Endometrial microvascular endothelial cells (primary cell): ENCODE measurements at regions not wholly inside any gene's neighbourhood (a gene's known extent, or its start where the extent isn't known, plus 50 kb on each side); places are given as distances from the start of the nearest gene placed in this dataset.

Experiments
- in situ Hi-C: cut with HindIII; loops from 2 replicates; pipeline ENCODE4 v1.10.0; 2017; ENCODE audit warnings: low sequenced_read_pairs, low pct_unique_long_range_greater_than_20kb; ENCODE audit errors: inconsistent ontology term

DNA sequence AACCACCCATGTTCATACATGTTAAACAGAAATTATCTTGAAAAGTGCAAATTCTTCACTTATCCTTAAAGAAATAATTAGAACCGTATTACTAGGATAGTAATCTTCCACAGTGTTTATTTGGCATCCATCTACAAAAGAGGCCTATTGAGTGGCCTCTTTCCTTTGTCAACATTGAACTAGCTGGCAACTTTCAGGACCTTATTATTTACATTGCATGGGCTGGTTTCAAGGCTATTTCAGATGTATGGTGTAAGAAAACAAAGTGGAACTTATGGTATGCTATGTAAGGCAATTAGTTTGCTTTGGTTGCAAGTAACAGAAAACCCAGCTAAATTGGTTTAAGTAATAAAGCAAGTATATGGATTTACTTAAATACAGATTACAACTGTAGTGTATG is 324.6 kb downstream of the RBM43 start:
- in situ Hi-C loops = no loop called here

DNA sequence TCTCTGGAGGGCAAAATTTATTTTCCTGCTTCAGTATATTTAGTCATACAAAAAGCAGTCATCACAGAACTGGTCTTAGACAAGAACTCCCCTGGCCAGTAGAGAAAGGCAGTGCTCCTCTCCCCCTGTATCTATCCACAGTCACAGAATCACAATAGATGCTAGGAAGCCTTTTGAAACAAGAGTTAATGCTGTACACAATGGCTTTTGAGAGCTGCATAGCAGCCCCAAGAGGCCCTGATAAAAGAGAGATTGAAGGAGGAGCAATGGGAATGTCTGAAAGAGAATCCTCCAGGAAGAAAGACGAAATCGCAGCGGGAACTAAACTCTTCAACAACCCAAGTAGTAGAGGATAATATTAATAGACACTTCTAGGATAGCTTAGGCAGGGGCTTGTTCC is 330.2 kb downstream of the RBM43 start:
- in situ Hi-C loops = no loop called here

DNA sequence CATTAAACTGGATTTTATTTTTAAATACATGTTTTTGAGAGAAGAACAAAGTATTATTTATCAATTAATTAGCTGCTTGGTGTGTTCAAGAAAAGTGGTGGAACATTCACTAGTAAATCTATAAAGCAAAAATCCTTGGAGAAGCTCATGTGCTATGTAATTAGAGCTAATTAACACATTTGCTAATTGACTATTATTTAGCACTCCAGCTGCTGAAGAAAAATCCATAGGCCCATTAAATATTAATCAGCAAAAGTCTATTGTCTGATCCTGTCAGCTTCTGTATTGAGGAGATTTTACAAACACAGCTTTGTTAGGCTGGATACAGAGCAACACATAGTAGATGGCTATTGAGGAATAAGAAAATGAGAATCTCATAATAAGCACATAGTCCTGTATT is 336.1 kb downstream of the RBM43 start:
- in situ Hi-C loops = no loop called here

DNA sequence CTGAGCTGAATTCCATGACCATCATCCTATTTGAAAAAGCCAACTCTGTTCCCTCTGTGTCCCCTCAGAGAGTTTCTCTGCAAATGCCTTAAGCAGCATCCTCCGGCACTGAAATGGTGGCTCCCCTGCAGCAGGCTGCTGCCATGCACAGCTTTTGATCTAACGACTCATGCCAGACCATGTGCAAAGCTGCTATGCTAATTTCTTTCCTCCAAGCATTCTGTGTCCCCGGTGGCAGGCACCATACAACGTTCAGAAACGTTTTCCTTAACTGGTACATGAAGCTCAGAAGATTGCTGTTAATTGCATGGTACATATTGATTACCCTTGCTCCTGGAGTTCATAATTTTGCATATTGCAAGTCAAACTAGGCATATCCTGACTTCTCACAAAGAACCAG is 336.8 kb downstream of the RBM43 start:
- in situ Hi-C loops = no loop called here

DNA sequence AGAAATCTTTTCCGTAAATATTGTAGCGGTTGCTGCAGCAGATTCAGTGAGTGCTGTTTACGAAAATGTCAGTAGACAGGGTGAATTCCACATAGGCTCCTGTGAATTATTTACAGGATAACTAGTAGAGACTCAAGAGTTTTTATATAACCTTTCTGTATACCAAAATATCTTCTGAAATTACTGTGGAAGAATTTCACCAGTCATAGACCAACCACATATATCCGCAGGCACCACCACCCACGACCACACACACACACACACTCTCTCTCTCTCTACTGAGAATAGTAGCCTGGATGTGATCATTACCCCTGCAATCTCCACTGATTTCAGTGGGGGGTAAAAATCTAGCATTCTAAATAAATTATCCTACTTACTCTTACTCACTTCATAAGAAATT is 341.8 kb downstream of the RBM43 start:
- in situ Hi-C loops = no loop called here

DNA sequence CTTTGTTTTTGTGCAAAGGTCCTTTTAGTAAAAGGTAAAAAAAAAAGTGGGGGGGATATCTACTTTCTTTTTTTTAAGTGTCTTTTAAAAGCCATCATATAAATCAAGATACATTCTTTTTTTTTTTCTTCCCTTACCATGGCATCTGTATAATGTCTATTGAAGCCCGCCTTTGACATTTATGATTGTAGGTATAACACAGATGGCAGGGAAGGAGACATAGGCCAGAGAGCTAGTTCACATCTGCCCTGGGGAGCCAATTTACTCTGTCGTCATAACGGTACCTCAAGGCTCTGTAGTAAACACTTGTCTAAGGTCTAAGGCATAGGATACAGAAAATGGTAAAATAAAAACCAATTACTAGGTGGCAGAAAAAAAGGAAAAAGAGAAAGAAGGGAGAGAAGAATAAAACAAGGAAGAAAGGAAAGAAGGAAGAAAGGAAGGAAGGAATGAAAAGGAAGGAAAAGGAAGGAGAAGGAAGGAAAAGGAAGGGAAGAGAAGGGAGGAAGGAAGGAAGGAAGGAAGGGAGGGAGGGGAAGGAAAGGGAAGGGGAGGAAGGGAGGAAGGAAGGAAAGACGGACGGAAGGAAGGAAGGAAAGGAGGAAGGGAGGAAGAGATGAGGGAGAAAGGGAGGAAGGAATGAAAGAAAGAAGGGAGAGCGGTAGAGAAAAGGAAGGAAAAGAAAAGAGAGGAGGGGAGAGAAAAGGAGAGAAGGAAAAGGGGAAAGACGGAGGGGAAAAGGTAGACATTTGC is 343.5 kb downstream of the RBM43 start:
- in situ Hi-C loops = no loop called here

DNA sequence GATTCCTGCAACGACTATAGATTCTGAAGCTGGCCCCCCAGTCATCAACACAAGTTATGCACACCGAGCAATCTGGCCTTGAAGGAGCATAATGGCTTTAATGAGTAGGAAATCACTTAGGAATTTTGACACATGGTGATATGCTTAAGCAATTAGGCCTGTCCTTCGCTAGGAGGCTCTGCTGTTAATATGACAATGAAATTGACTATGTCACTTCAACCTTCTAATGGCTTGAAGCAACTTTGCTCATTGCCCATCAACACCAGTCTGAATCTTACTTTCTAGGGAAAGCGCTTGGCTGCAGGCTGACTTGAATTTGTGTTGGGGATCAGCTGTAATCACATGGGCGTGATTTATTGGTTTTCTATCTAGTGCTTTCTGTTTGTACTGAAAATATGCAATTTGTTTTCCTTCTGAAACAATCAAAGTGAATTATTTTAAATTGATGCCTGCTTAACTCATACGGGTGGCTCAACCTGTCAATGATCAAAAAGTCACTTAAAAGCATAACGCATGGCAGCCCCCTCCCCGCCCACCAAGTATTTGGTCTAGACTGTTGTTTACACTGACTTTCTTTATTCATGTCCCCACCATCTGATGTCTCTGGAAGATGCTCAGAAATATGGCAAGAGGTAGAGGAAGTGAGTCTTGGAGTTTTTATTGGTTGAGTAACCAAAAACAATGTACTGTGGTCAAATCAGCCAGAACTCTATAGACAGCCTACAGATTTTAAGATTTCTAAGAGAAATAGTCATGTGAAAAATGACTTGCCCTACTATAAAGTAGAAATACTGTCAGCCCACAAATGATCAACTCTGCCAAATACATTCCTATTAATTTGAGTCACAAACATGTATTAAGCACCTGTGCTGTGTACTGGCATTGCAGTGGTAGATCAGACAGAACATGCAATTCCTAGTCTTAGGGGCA is 344.9 kb downstream of the RBM43 start:
- in situ Hi-C loops = no loop called here

DNA sequence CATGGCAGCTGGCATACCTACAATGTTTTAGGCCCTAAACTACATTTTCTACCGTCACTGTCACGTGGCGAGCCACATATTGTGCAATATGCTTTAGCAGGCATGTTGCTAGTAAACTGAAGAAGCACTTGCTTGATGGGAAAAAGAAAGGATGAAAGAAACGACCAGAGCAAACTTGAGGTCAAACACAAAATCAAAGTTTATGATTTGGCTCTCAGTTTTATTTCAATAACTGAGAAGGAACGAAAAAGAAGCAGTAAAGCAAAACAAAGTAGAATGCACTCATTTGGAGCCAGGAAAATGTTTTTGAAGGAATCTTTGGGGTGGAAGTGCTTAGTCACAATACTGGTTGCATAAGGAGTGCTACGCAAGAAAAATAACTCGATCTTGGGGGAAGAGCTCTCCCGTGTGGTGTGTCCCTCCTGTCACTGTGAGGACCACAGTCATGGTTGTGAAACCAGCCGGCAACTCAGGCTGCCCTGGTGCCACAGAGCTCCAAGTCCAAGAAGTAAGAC is 349.8 kb downstream of the RBM43 start:
- in situ Hi-C loops = no loop called here

DNA sequence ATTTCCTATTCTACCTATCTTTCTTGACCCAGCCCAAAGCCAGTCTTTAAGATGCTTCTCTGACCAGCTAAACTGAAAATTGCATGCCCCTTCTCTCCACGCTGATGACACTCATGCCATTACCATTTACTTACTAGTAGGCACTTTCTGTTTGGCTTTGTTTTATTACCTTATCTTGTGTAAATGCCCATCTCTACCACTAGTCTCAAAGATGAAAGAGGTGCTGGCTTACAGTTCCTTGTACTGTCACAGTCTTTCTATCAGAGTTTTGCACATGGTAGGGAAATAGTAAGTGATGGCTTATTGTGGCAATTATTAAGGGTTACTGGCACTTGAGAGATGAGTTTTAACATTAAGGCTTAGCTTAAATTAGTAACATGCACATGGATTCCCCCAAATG is 352.1 kb downstream of the RBM43 start:
- in situ Hi-C loops = no loop called here

DNA sequence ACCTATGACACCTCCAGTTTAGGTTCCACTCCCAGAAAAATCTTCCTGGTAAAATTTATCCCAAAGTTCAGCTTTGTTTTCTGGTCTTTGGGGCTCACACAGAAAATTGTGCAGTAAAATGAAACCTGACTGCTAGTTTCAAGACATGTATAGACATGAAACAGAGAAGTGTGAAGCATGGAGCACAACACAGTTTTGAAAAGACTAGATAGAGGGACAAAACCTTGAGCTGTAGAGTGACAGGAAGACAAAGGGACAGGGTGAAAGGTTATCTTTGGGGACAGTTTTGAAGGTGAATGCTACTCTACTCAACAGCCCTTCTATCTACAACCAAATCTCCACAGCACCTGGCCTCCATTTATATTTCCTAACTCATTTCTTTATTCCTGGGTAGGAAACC is 352.6 kb downstream of the RBM43 start:
- in situ Hi-C loops = no loop called here

DNA sequence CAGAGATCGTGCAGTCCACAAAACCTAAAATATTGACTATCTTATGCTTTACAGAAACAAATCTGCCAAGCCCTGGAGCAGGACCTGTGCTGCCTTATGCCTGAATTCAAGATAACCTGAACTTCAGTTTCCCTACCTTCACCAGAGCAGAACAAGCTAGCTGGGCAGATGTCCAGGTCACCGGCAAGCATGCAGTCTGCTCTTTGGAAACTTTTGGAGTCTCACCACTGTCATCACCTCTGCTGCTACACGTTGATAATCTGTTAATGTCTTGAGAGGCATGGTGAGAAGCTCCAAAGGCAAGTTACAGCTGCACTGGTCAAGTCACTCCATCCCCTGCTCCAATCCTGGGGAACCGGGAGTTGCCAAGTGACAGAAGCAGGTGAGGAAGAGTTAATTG is 354.2 kb downstream of the RBM43 start:
- in situ Hi-C loops = no loop called here

DNA sequence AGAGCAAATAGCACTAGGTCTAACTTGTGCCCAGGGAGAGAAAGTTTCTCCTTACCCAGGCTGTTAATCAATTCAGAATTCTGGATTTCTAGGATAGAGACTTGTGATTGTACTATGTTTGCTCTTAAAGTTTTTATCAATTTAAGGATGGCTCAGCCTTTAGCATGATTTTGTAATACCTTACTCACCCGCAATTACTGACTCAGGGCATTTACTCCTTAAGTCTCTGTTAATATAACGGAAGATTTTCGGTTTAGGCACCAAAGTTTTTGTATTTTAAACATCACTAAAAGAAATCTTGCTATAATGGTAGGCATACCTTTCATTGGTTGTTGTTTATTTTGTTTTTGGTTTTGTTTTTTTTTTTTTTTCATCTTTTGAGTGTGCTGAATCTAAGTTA is 358.2 kb downstream of the RBM43 start:
- in situ Hi-C loops = no loop called here

DNA sequence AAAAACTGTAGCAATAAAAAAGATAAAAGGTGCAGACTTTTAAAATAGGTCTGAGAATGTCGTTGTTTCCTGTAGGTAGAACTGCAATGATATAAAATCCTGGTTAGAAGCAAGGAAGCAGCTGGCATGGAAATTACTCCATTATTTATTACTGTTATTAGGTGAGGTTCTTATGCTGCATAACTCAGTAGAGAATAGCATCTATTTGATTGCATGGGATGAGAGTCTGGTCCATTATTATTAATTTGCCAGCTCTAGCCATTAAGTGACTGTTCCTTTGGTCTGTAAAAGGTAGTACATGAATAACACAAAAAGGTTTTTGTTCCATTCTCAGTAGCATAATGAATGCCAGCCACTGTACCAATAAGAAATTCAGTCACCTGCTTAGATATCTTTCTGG is 358.6 kb downstream of the RBM43 start:
- in situ Hi-C loops = no loop called here

DNA sequence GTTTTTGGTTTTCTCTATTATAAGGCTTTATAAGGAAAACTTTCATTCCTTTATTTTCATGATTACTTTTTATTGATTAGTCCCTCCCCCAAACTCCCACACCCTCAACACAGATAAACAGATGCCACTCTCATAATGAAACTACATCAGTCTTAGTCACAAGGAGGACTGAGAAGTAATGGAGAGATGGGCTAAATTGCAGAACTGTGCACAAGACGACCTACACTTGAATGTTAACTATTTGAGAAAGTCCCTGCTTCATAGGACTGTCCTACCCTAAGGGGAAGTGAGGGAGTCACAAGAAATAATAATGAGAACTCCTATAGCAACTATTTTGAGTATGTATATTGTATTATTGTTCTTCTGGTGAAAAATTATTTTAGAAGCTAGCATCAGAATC is 360.8 kb downstream of the RBM43 start:
- in situ Hi-C loops = no loop called here

DNA sequence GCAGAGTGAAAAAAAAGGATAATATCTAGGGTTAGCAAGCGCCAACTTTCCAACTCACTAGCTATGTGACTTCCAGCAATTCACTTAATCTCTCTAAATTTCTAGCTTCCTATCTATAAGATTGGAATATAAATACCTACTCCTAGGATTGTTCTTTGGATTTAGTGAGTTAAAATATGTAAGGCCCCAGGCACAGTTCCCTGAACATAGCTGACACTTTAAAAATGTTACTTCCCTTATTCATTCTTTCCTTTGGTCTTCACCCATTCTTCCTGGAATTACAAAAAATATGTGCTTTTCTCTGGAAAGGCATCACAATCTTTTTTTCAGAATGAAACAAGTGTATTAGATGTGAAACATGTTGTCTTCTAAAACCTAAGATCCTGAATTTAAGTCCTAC is 365.7 kb downstream of the RBM43 start:
- in situ Hi-C loops = no loop called here

DNA sequence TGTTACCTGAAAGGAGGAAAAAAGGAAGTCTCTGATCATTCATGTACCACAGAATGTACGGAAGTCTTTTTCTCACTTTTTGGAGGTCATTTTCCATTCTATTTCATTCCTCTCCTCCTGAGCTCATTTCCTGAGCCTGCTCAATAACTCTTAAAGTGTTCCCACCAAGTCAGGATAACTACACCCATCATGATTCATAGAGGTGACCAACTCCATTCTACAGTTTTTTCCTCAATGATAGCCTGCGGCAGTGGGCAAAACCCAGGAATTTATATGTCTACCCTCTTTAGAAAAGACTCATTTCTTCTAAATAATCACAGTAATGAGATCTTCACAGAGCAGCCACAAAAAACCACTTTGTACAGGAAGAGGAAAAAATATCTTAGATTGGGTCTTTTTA is 372.5 kb downstream of the RBM43 start:
- in situ Hi-C loops = no loop called here

DNA sequence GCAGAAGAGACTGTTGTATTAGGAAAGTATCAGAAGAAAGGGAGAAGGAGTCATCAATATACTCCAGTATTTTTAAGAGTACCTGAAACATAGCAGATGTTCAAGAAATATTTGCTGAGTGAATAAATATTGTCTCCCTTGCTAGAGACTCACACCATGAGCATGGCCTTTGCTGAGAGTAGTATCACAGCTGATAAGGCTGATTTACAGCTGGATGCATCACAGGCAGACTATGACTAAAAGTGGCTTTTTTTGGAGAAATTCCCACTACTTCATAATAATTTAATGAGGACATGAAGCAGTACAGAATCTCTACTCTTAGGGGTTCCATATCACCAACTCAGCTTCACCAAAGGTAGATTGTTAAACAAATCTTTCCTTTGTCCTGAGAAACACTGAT is 373.3 kb downstream of the RBM43 start:
- in situ Hi-C loops = no loop called here

DNA sequence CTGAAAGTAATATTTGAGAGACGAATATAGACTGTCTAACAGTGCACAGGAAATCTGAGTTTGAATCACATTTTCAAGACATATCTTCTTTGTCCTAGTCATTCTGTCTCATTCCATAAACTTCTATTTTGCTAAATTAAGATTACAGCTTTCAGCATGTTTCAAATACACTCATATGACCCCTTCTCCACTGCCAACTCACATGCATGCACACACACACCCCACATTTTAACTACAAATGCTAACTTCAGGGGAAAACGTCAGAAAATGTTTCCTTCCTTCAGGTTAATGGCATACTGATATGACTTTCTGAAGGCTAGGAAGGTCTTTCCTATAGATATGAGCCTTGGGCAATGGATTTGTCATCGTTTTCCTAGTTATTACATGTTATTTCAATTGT is 373.7 kb downstream of the RBM43 start:
- in situ Hi-C loops = no loop called here

DNA sequence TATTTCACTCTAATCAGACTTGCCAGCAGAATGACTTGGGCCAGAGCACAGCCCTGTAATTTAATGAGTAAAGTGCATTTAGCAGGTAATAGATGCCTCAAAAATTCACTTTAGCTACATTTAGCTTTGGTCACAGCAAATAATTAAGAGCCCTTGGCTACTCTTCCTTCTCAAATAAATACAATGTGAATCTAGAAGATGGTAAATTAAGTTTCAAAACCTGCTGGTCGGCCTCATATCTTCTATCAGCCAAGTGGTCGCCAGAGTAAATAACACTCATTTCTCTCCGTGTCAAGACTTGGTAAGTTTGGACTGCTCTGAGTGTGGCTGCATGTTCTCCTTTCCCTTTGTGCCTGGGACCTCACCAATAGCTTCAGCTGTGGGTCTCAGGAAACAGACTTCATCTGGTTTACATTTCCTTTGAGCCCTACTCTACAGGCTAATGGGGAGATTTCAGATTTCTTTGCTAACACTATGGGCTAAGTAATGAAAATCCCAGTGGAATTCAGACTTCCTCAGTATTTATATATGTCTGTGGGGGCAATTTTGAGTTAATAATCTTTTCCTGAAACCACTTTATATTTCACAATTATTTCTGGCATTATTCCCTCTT is 375.8 kb downstream of the RBM43 start:
- in situ Hi-C loops = no loop called here

DNA sequence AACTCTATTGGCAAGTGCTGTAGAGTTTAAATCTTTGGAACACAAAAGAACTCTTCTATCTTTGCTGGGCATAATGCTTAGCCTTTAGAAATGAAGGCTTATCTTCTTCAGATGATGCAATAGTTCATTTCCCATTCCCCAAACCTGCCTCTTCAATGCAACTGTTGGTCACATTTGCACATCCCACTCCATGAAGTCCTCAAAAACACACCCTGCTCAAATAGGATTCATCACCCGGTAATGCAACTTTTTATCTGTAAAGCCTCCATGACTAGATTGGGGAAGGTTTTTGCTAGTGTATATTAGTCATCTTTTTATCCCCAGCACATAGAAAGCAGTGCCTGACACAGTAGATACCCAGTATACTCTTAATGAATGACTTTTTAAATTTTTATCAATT is 376.4 kb downstream of the RBM43 start:
- in situ Hi-C loops = no loop called here
